CD8-positive, alpha-beta memory T cell (primary cell): ENCODE measurements at regions not wholly inside any gene's neighbourhood (a gene's known extent, or its start where the extent isn't known, plus 50 kb on each side); places are given as distances from the start of the nearest gene placed in this dataset.
A peak's percentile ranks its signal among the peaks of the same experiment; 100 is the strongest.

Source experiments
- CTCF ChIA-PET: fragments of 350-600 bp; sonication (Branson Sonifier 250); formaldehyde crosslinking; loops from one replicate; lab custom pipeline; 2021; ENCODE audit warnings: antibody characterized with exemption; lab: Charles Lee
- POLR2A ChIA-PET: fragments of 350-600 bp; sonication (Branson Sonifier 250); formaldehyde crosslinking; loops from one replicate; lab custom pipeline; 2021; ENCODE audit warnings: antibody characterized with exemption; lab: Charles Lee
- DNase-seq, 5 donors: peaks; one replicate each; pipeline versions ENCODE4 v3.0.0 to v3.0.0-alpha.2; 2020 to 2022; ENCODE audit warnings: mixed read lengths in 1 of 5
- H3K27ac ChIP-seq: one replicate; pipeline ENCODE4 v1.7.0; 2013; ENCODE audit warnings: low read depth, mild to moderate bottlenecking, low read length, moderate library complexity
- H3K27me3 ChIP-seq: 2 replicates; pipeline ENCODE4 v1.7.0; 2013; ENCODE audit warnings: low read length, mild to moderate bottlenecking; ENCODE audit not compliant: insufficient read depth, poor library complexity, severe bottlenecking
- H3K36me3 ChIP-seq: 2 replicates; pipeline ENCODE4 v1.7.0; 2013; ENCODE audit warnings: mild to moderate bottlenecking, low read length, moderate library complexity; ENCODE audit not compliant: insufficient read depth
- H3K4me1 ChIP-seq: 2 replicates; pipeline ENCODE4 v1.7.0; 2013; ENCODE audit warnings: mild to moderate bottlenecking, low read length, moderate library complexity; ENCODE audit not compliant: insufficient read depth
- H3K4me3 ChIP-seq: 2 replicates; pipeline ENCODE4 v1.7.0; 2013; ENCODE audit warnings: mild to moderate bottlenecking, low read length
- H3K9me3 ChIP-seq: 2 replicates; pipeline ENCODE4 v1.7.0; 2013; ENCODE audit warnings: mild to moderate bottlenecking, low read length
- H3K27ac Mint-ChIP-seq, 8 donors: one replicate each; pipeline ENCODE4 v1.8.0; 2020 to 2021; ENCODE audit warnings: mixed read lengths in 8 of 8, mild to moderate bottlenecking in 6 of 8, inconsistent platforms in 3 of 8, moderate library complexity in 3 of 8
- H3K27me3 Mint-ChIP-seq, 2 donors: one replicate each; pipeline ENCODE4 v1.8.0; 2020 to 2021; ENCODE audit warnings: mixed read lengths in 2 of 2, mild to moderate bottlenecking in 1 of 2, moderate library complexity in 1 of 2
- H3K36me3 Mint-ChIP-seq, 3 donors: one replicate each; pipeline ENCODE4 v1.8.0; 2020 to 2021; ENCODE audit warnings: mixed read lengths in 3 of 3, inconsistent platforms in 1 of 3, mild to moderate bottlenecking in 1 of 3
- H3K4me1 Mint-ChIP-seq, 3 donors: one replicate each; pipeline ENCODE4 v1.8.0; 2020 to 2021; ENCODE audit warnings: mixed read lengths in 3 of 3, inconsistent platforms in 1 of 3, mild to moderate bottlenecking in 1 of 3
- H3K4me3 Mint-ChIP-seq, 7 donors: one replicate each; pipeline ENCODE4 v1.8.0; 2020 to 2021; ENCODE audit warnings: mixed read lengths in 7 of 7, mild to moderate bottlenecking in 6 of 7, moderate library complexity in 4 of 7, inconsistent platforms in 2 of 7
- H3K9me3 Mint-ChIP-seq, 5 donors: one replicate each; pipeline ENCODE4 v1.8.0; 2020 to 2022; ENCODE audit warnings: mixed read lengths in 5 of 5, mild to moderate bottlenecking in 3 of 5, moderate library complexity in 2 of 5, inconsistent platforms in 1 of 5

DNA sequence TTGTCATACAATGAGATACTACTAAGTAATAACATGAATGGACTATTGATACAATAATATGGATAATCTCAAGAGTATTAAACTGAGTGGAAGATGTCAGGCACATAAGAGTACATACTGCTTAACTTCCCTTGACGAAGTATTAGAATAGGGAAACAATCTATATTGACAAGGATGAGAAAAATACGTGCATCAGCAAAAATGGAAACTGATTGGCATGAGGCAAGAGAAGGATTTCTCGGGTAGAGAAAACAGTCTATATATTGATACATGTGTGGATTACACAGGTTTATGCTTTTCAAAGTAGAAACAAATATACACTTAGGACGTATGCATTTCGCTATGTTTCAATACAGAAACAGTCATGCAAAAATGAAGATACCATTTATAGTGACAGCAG is 57.4 kb downstream of the PRR20E start:
- POLR2A ChIA-PET: no interaction called here
- Histone ChIP-seq H3K4me3 (no peak overlapping the region), H3K4me1 (no peaks in the 10 kb centered on the region), H3K27me3 (no peaks in the 10 kb centered on the region), H3K27ac (no peak overlapping the region), H3K36me3 (no peaks in the 10 kb centered on the region), H3K9me3 (no peaks in the 10 kb centered on the region)
- peaks cover 0 to 15% (median 2%) of the 10 kb centered on the region in 5 donors for H3K9me3 Mint-ChIP-seq
- no peak for DNase-seq
- no peaks in the 10 kb centered on the region for H3K36me3 Mint-ChIP-seq
- no peaks in the 10 kb centered on the region for H3K4me1 Mint-ChIP-seq
- no peaks in the 10 kb centered on the region for H3K27me3 Mint-ChIP-seq
- H3K4me3 Mint-ChIP-seq: no peak overlapping the region
- no peak overlapping the region for H3K27ac Mint-ChIP-seq
- CTCF ChIA-PET: no interaction called here

DNA sequence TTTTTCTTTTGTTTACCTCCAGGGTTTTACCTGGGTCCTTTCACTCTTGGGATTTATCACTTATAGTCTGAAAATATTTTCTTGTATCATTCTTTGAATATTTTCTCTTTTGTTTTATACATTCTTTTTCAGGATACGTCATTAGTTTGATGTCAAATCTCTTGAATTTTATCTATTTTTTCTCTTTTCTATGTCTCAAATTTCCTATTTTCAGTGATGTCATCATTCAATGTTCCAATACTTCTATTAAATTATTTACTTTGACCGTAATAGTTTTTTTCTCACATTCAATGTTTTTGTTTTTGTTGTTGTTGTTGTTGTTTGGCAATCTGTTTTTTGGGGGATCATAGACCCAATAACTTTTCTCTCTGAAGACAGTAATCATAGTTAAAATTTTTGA is 83.5 kb downstream of the PRR20E start:
- no peaks in the 10 kb centered on the region for H3K36me3 Mint-ChIP-seq
- no peaks in the 10 kb centered on the region for H3K27me3 Mint-ChIP-seq
- no peaks in the 10 kb centered on the region for H3K4me1 ChIP-seq
- H3K4me3 Mint-ChIP-seq: no peak overlapping the region
- H3K27ac Mint-ChIP-seq: no peak overlapping the region
- ChIA-PET POLR2A (no interaction called here), CTCF (no interaction called here)
- no peak for DNase-seq
- no peaks in the 10 kb centered on the region for H3K4me1 Mint-ChIP-seq
- no peaks in the 10 kb centered on the region for H3K36me3 ChIP-seq
- no peak overlapping the region for H3K27ac ChIP-seq
- H3K27me3 ChIP-seq: no peaks in the 10 kb centered on the region
- no peaks in the 10 kb centered on the region for H3K9me3 ChIP-seq
- no peak overlapping the region for H3K4me3 ChIP-seq
- peaks cover 0 to 31% (median 5%) of the 10 kb centered on the region in 5 donors for H3K9me3 Mint-ChIP-seq

DNA sequence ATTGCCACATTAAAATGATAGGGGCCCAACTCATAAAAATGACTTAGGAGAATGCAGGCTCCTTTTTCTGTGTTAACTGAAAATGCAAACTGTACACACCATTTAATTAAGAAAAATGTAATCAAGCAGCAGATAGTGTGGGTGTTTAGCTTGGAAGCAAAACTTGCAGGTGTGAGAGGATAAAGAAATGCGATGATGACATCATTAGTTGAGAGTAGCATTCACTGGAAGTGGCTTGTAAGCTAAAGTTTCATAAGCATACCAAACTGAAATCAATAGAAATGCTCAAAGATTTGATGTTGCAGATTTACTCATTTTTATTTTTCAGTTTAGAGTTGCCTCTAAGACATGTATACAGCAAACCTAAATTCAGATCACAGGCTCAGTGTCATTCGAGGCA is 86.6 kb downstream of the PRR20E start:
- Histone ChIP-seq H3K9me3 (no peaks in the 10 kb centered on the region), H3K36me3 (no peaks in the 10 kb centered on the region), H3K4me1 (no peaks in the 10 kb centered on the region), H3K27ac (no peak overlapping the region), H3K27me3 (no peaks in the 10 kb centered on the region), H3K4me3 (no peak overlapping the region)
- H3K4me3 Mint-ChIP-seq: no peak overlapping the region
- no peaks in the 10 kb centered on the region for H3K4me1 Mint-ChIP-seq
- ChIA-PET POLR2A (no interaction called here), CTCF (no interaction called here)
- peaks cover 2 to 32% (median 9%) of the 10 kb centered on the region in 5 donors for H3K9me3 Mint-ChIP-seq
- no peaks in the 10 kb centered on the region for H3K27me3 Mint-ChIP-seq
- no peak overlapping the region for H3K27ac Mint-ChIP-seq
- H3K36me3 Mint-ChIP-seq: no peaks in the 10 kb centered on the region
- DNase-seq: no peak

DNA sequence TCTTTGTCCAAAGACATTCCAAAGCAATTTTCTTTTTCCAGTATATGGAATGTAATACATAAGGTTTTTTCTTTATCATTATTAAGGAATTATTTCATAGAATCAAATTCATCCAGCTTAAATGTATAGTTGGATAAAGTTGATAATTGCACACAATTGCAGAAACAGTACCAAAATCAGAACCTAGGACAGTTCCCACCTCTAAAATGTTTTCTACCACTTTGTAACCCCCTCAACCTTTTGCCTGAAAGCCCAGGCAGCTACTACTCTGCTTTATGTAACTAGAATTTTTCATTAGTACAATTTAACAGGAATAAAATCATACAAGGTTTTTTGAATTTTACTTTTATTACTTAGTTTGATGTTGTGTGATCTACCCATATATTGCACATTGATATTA is 98.0 kb downstream of the PRR20E start:
- CTCF ChIA-PET: no interaction called here
- Mint-ChIP-seq H3K4me3 (no peak overlapping the region), H3K27ac (no peak overlapping the region), H3K27me3 (no peaks in the 10 kb centered on the region), H3K4me1 (no peaks in the 10 kb centered on the region), H3K36me3 (no peaks in the 10 kb centered on the region), H3K9me3 (peaks cover 0 to 47% (median 14%) of the 10 kb centered on the region in 5 donors)
- Histone ChIP-seq H3K36me3 (no peaks in the 10 kb centered on the region), H3K27me3 (no peaks in the 10 kb centered on the region), H3K27ac (no peak overlapping the region), H3K4me3 (no peak overlapping the region), H3K4me1 (no peaks in the 10 kb centered on the region), H3K9me3 (no peaks in the 10 kb centered on the region)
- no peak for DNase-seq
- POLR2A ChIA-PET: no interaction called here

DNA sequence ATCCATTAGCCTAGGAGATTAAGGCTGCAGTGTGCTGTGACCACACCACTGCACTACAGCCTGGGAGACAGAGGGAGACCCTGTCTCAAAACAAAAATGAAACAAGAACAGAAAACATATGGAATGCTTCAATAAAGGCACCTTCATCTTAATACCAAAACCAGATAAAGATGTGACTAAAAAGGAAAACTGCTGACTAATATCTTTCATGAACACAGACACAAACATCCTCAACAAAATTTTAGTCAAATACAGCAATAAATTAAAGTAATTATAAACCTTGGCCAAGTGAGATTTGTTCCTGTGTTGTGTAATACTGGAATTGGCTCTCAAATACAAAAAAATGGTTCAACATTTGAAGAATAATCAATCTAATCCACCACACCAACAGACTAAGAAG is 103.5 kb downstream of the PRR20E start:
- no peak overlapping the region for H3K27ac ChIP-seq
- ChIA-PET CTCF (no interaction called here), POLR2A (no interaction called here)
- no peaks in the 10 kb centered on the region for H3K4me1 ChIP-seq
- DNase-seq: no peak
- Mint-ChIP-seq H3K27me3 (no peaks in the 10 kb centered on the region), H3K27ac (no peak overlapping the region), H3K4me1 (no peaks in the 10 kb centered on the region), H3K36me3 (no peaks in the 10 kb centered on the region), H3K9me3 (peaks cover 3 to 48% (median 12%) of the 10 kb centered on the region in 5 donors), H3K4me3 (no peak overlapping the region)
- H3K27me3 ChIP-seq: no peaks in the 10 kb centered on the region
- no peak overlapping the region for H3K4me3 ChIP-seq
- no peaks in the 10 kb centered on the region for H3K9me3 ChIP-seq
- no peaks in the 10 kb centered on the region for H3K36me3 ChIP-seq

DNA sequence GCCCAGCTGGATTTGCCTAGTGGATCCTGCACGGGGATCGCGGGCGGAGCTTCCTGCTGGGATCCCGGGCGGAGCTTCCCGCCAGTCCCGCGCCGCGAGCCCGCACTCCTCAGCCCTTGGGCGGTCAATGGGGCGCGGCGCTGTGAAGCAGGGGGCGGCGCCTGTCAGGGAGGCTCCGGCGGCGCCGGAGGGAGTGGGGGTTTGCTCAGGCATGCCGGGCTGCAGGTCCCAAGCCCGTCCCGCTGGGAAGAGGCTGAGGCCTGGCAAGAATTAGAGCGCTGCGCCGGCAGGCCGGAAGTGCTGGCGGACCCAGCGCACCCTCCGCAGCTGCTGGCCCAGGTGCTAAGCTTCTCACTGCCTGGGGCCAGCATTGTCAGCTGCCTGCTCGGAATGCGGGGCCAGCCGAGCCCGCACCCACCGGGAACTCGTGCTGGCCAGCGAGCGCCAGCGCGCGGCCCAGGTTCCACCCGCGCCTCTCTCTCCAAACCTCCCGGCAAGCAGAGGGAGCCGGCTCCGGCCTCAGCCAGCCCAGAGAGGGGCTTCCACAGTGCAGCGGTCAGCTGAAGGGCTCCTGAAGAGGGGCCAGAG is 119.6 kb downstream of the PRR20E start:
- Histone ChIP-seq H3K27me3 (no peaks in the 10 kb centered on the region), H3K4me3 (no peak overlapping the region), H3K4me1 (no peaks in the 10 kb centered on the region), H3K9me3 (no peaks in the 10 kb centered on the region), H3K27ac (no peak overlapping the region), H3K36me3 (no peaks in the 10 kb centered on the region)
- Mint-ChIP-seq H3K27me3 (no peaks in the 10 kb centered on the region), H3K9me3 (peaks cover 3 to 37% (median 13%) of the 10 kb centered on the region in 5 donors), H3K4me3 (no peak overlapping the region), H3K4me1 (no peaks in the 10 kb centered on the region), H3K36me3 (no peaks in the 10 kb centered on the region), H3K27ac (no peak overlapping the region)
- ChIA-PET POLR2A (no interaction called here), CTCF (no interaction called here)
- peak in 1 of 5 donors; percentile 42 for DNase-seq

DNA sequence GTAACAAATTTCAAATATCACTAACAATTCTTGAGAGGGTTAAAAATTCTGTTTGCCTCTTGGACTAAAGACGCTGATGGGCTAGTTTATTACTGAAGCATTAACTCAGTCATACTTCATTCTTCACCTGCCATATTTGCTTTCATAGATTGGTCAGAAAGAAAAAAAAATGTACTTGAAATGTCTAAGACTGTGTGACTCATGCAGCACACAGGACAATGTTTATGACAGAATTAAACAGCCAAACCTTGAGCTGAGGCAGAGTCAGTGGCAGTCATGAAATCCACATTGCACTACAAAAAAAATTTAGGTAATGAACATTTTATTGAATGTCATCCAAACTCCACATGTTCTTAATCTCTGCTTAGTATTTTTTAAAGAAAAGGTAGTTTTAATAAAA is 135.6 kb downstream of the PRR20E start:
- CTCF ChIA-PET: no interaction called here

DNA sequence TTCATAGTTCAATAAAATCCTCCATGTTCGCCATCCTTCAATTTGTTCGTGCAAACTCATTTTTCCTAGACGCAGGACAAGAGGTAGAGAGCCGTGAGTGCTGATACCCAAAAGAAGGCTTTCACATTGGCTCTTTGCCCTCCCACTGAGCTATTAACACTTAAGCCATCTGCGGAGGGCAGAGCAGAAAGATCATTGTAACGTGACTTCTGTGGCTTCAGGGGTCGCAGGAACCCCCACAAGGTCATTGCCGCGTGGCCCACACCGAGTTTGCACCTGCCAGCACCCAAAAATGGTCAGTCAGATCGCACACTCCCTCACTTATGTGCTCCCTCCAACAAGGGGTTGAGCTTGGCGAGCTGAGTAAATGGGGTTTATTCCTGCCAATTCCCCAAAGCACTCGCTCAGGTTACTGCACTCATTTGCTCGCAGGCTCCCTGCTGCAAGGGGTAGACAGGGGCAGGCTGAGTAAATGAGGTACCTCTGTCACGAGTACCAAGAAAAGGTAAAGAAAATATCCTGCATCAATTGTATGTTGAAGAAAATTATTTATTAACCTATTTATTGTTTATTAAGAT is 144.1 kb downstream of the PRR20E start:
- Mint-ChIP-seq H3K4me3 (no peak overlapping the region), H3K4me1 (no peaks in the 10 kb centered on the region), H3K27me3 (no peaks in the 10 kb centered on the region), H3K27ac (no peak overlapping the region), H3K9me3 (peaks cover 0 to 11% (median 10%) of the 10 kb centered on the region in 5 donors), H3K36me3 (no peaks in the 10 kb centered on the region)
- H3K27ac ChIP-seq: no peak overlapping the region
- no peak overlapping the region for H3K4me3 ChIP-seq
- no peak for DNase-seq
- ChIA-PET CTCF (no interaction called here), POLR2A (no interaction called here)
- H3K4me1 ChIP-seq: no peaks in the 10 kb centered on the region
- H3K36me3 ChIP-seq: no peaks in the 10 kb centered on the region
- no peaks in the 10 kb centered on the region for H3K27me3 ChIP-seq
- H3K9me3 ChIP-seq: no peaks in the 10 kb centered on the region

More for the DNA sequence above, 135.6 kb downstream of the PRR20E start:
- Mint-ChIP-seq H3K27ac (no peak overlapping the region), H3K36me3 (no peaks in the 10 kb centered on the region), H3K4me1 (no peaks in the 10 kb centered on the region), H3K27me3 (peaks cover 0 to 1% of the 10 kb centered on the region in 2 donors), H3K9me3 (peaks cover under 1 to 13% (median 11%) of the 10 kb centered on the region in 5 donors), H3K4me3 (no peak overlapping the region)
- H3K4me3 ChIP-seq: no peak overlapping the region
- no peaks in the 10 kb centered on the region for H3K36me3 ChIP-seq
- no peaks in the 10 kb centered on the region for H3K27me3 ChIP-seq
- no peak overlapping the region for H3K27ac ChIP-seq
- POLR2A ChIA-PET: no interaction called here
- no peaks in the 10 kb centered on the region for H3K4me1 ChIP-seq
- no peaks in the 10 kb centered on the region for H3K9me3 ChIP-seq
- no peak for DNase-seq
